ENCODE measurements at regions not wholly inside any gene's neighbourhood (a gene's known extent, or its start where the extent isn't known, plus 50 kb on each side); places are given as distances from the start of the nearest gene placed in this dataset.
"Not testable (repeated sequence)": the region's sequence is repeated elsewhere in the genome, so short reads cannot be mapped to it uniquely, and the experiment has no call there.

DNA sequence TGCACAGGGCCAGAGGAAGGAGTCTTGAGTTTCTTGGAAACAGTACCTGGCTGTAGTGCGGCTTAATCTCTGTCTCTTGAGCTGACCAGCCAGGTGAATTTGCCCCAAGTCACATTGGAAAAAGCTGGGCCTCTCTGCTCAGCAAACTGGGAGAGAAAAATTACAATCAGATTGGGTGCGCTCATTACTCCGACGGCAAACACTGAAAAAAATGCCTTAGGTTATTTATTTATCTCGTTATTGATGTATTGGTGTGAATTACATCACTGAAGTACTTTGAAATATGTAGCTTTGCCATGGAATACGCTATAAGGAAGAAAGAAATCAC, 4493.4 kb upstream of the OR11H1 start:
- TF ChIP-seq, protein P1, sequence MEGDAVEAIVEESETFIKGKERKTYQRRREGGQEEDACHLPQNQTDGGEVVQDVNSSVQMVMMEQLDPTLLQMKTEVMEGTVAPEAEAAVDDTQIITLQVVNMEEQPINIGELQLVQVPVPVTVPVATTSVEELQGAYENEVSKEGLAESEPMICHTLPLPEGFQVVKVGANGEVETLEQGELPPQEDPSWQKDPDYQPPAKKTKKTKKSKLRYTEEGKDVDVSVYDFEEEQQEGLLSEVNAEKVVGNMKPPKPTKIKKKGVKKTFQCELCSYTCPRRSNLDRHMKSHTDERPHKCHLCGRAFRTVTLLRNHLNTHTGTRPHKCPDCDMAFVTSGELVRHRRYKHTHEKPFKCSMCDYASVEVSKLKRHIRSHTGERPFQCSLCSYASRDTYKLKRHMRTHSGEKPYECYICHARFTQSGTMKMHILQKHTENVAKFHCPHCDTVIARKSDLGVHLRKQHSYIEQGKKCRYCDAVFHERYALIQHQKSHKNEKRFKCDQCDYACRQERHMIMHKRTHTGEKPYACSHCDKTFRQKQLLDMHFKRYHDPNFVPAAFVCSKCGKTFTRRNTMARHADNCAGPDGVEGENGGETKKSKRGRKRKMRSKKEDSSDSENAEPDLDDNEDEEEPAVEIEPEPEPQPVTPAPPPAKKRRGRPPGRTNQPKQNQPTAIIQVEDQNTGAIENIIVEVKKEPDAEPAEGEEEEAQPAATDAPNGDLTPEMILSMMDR (conservative IDR thresholded peaks at IDR 0.05 in 1 of 2, IDR thresholded peaks at IDR 0.05 in 1 of 2; ENCODE audit: extremely low read depth in 1 of 2, insufficient read depth in 1 of 2, low read depth in 1 of 2, low read length in 2 of 2), result not testable (repeated sequence)
- not testable (repeated sequence) for TF ChIP-seq EZH2 (IDR thresholded peaks at IDR 0.05; ENCODE audit: borderline replicate concordance, low read length)
